ENCODE measurements at regions not wholly inside any gene's neighbourhood (a gene's known extent, or its start where the extent isn't known, plus 50 kb on each side); places are given as distances from the start of the nearest gene placed in this dataset.
A peak's percentile ranks its signal among the peaks of the same experiment; 100 is the strongest.

DNA sequence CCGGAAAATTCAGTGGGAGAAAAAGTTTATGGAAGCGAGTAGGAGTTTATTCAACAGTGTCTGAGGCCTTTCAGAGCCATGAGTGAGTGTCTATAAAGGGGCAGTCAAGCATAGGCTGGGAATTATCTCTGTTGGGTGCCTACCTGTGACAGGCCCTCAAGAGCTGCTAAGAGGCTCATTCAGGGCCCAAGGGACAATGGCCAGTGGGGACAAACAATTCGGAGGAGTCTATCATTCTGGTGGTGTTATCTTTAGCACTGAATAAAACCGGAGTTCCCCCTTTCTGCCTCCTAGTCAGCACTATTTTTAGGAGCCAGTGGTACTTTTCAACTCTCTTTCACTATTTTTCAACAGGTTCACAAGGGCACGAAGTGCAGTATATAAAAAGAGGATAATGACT is 89.5 kb upstream of the HTATIP2 start:
- TF ChIP-seq GATA3 (IDR thresholded peaks at IDR 0.05; ENCODE audit: low read depth, low read length) (no peak), GATA2 (IDR thresholded peaks at IDR 0.05; ENCODE audit: low read depth, low read length) (no peak)

DNA sequence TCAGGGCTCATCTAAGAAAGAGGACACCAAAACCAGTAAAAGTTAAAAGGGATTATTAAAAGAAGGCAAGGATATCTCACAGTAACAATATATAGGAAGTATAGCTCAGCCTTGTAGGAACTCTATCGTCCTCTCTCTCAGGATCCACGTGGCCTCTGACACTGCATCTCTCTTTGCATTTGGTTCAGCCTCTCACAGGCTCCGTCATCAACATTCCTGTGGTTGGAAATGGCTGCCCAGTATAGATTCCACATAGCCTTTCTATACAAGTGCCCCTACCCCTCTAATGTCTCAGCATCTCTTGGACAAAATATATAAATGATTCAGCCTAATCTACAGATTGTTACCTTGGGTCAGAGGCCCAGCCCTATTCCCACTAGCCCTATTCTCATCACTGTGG is 101.3 kb upstream of the DBX1 start:
- no peak for TF ChIP-seq GATA2 (IDR thresholded peaks at IDR 0.05; ENCODE audit: low read depth, low read length)
- no peak for TF ChIP-seq GATA3 (IDR thresholded peaks at IDR 0.05; ENCODE audit: low read depth, low read length)

DNA sequence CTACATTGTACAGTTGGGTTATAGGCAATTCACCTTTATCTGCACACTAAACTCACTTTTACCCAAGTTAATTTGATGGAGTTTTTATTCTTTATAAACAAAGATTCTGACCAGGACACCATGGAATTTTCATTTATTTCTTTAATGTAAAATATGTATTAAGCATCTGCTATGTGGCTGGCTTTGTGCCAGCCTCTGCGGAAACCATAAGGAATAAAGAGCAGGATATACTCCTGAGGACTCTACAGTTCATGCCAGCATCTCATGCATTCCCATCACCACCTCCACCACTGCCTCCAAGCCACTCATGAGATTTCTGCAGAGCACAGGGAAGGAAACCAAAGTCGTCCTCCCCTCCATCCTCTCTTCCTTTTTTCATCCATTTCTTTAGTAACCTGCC is 100.0 kb upstream of the DBX1 start:
- TF ChIP-seq GATA2 (IDR thresholded peaks at IDR 0.05; ENCODE audit: low read depth, low read length), result no peak
- TF ChIP-seq GATA3 (IDR thresholded peaks at IDR 0.05; ENCODE audit: low read depth, low read length), result no peak

DNA sequence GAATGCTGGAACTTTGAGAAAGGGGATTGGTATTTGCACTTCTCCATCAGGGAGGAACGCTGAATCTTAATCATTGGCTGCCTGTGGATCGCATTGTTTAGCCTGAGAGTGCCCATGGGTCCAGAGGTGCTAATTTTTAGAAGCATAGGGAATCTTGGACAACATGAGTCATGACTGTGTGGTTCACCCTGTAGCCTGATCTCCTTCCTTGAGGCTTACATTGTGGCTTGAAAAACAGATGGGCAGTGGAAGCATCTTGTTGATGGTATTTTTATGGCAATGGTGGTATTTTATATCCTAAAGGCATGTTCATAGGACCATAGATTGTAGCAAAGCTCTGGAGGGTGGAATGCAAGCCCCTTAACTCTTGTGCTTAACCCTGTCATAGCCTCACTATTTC is 99.2 kb upstream of the DBX1 start:
- no peak for TF ChIP-seq GATA3 (IDR thresholded peaks at IDR 0.05; ENCODE audit: low read depth, low read length)
- TF ChIP-seq GATA2 (IDR thresholded peaks at IDR 0.05; ENCODE audit: low read depth, low read length), result no peak

DNA sequence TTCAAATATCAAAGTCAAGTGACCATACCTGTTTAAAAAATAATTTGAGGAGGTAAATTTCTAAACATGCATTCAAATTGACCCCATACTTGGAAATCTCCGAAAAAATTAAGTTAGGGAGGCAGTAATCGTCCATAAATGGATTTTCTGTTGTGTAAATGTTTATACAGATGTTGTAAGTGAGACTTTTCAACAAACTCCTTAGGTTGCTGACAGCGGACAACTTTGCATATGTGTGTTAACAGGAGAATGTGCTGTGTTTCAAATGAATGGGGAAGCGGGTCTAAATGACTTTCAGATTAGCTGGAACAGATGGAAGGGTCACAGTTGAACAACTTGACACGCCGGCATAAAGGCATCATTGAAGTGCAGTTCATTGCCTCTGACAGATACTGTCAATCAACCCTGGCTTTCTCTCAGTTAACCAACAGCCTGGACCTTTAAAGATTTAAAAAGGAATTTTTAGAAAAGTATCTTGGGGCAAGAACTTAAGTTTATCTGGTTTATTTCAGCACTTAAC is 98.2 kb upstream of the DBX1 start:
- no peak for TF ChIP-seq GATA3 (IDR thresholded peaks at IDR 0.05; ENCODE audit: low read depth, low read length)
- TF ChIP-seq GATA2 (IDR thresholded peaks at IDR 0.05; ENCODE audit: low read depth, low read length), result no peak

DNA sequence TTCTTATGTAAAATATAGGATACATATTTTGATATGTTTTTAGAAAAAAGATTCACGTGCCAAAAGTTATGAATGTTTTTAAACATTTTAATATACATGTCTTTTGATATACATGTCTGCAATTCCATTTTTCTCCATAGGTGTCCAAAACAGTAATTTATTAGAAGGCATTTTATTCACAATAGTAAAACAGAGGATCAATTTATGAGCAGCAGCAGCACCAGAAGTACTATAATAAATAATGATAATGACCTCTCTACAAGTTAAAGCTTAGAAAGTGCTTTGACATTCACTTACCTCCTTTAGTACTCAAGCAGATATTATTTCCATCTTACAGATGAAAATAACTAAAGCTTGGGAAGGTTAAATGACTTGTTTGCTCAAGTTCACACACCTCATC is 96.7 kb upstream of the DBX1 start:
- TF ChIP-seq GATA3 (IDR thresholded peaks at IDR 0.05; ENCODE audit: low read depth, low read length), result no peak
- TF ChIP-seq GATA2 (IDR thresholded peaks at IDR 0.05; ENCODE audit: low read depth, low read length), result no peak

DNA sequence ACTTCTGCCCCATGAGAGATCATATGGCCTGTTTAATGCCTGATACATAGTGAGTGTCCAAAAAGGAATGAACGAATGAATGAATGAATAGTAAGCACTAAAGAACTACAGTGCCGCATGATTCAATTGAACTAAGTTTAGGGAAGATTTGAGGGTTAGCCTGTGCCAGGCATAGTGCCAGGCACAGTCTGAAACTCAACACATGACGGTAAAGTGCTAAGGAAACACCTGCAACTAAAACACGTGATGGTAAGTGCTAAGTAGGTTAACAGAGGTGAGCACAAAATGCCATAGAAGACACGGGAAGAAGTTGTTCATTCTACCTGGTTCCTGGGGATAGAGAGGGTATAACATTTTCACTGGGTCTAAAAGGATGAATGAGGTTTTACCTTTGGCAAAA is 93.5 kb upstream of the DBX1 start:
- no peak for TF ChIP-seq GATA3 (IDR thresholded peaks at IDR 0.05; ENCODE audit: low read depth, low read length)
- TF ChIP-seq GATA2 (IDR thresholded peaks at IDR 0.05; ENCODE audit: low read depth, low read length), result no peak

DNA sequence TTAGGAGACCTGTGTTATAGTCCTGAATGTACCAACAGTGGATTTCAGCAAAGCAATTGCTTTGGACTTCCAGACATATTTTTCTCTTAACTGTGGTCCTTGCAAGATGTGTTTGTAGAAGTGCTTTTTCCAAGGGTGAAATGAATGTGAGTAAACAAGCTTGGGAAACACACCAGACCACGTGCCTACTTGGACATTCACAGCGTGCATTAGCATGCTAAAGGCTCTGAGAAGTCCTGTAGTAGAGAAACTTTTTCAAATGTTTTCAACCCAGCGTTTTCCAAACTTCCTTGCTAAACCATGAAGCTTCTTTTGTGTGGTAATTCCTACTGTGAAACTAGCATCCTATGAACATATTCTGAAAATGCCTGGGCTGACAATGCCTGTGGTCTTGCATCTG is 91.2 kb upstream of the DBX1 start:
- TF ChIP-seq GATA3 (IDR thresholded peaks at IDR 0.05; ENCODE audit: low read depth, low read length) (no peak), GATA2 (IDR thresholded peaks at IDR 0.05; ENCODE audit: low read depth, low read length) (no peak)

DNA sequence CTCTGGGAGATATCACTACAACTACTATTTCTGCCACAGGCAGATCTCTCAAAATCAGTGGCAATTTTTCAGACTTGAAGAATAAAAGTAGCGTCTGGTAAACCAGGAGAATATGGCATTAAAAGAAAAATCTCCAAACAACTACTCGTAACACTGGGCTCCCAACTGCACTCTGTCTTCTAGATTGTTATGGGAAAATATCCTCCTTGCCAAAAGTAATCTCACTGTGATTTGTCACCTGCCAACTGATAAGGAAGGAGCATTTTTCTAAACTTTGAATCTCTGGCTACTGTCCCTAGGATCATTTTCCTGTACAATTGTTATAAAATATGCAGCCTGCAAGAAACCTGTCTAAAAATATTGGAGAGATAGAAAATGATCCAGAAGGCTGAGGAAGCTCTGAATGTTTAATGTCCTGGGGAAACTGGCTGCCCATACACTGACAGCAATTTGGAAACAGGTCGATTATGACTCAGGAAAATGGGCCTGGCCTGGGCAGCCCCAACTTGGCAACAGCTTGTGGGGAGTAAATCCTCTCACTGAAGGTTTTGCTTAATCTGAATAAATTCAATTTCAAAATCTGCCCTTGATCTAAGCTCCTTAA is 90.5 kb upstream of the DBX1 start:
- TF ChIP-seq GATA2 (IDR thresholded peaks at IDR 0.05; ENCODE audit: low read depth, low read length) (peak; percentile 42; the same call in 1 of the 2 replicates), GATA3 (IDR thresholded peaks at IDR 0.05; ENCODE audit: low read depth, low read length) (no peak)

DNA sequence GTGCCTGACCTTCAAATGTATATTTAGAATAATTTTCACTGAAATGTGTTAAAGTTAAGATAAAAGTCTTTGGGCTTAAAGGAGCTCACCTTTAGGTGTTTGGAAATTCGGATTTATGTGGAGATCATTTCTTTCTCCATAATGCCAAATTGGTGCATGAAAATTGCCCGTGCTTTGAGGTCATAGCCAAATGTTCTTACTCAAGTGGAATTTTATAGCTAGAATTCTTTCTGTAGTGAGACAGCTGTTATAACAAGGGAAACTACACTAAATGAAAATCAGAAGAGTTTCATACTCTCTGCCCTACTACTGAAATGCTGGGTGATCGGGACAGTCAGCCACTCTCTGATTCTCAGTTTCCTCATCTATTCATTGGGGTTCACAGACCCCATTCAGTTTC is 89.5 kb upstream of the DBX1 start:
- TF ChIP-seq GATA3 (IDR thresholded peaks at IDR 0.05; ENCODE audit: low read depth, low read length) (no peak), GATA2 (IDR thresholded peaks at IDR 0.05; ENCODE audit: low read depth, low read length) (no peak)

DNA sequence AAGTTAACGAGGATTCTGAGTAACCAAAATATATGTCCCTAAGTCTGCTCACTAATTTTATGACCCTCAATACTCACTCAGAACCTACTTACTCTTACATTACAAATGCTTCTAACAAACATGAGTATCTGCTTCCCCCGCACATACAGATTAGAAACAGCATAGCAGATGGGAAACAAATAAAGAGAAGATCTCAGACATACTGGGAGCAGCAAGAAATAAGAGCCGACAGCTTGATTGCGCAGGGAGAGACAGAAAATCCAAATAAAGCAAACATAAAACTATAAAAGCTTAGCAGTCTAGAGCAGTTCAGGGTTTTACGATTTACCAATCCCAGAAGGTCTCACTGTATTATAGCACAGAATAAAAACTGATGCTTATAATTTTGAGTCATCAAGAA is 89.1 kb upstream of the DBX1 start:
- no peak for TF ChIP-seq GATA3 (IDR thresholded peaks at IDR 0.05; ENCODE audit: low read depth, low read length)

DNA sequence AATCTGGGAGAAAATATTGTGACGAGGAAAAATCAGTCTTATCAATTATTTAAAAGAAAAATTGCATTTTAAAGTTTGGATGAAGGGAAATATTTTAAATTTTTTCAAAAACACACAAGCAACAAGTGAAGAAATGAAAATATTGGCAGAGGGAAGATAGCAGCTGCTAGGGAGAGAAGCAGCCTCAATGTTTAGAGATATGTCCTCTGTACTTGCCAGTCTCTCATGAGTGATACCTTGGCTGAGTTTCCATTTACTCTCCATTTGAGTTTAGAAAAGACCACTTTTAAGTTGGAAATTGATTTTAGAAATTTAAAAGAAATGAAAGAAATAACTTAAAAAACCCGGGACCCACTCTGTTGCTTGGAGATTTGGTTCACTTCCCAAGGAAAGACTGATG is 88.6 kb upstream of the DBX1 start:
- no peak for TF ChIP-seq GATA2 (IDR thresholded peaks at IDR 0.05; ENCODE audit: low read depth, low read length)
- no peak for TF ChIP-seq GATA3 (IDR thresholded peaks at IDR 0.05; ENCODE audit: low read depth, low read length)

DNA sequence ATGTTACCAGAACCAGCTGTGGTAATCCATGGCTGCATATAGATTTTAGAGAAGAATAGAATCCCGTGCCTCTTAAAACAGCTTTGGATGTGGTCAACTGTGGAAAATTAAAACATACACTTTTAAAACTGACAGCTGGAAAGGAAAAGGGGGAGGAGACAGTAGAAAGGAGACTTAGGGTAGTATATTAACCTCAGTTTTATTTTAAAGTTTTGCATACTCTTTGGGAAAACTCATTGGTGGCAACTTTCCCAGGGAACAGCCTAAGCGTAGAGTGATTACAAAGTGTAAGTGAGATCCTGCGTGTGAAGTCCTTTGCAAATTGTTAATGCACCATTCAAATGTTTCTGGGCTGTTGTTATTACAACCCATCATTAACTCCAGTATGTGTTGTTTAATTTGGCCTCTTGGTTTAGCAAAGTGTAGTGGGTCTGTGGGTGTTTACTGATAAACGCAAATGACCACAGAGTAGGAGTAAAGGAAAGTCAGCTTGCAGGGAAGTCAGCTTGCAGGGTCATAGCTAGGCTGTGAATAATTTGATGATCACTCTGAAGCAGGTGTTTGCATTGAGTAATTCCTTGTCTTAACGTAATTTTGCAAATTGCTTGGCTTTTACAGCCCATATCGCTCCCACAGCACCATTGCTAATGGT is 88.0 kb upstream of the DBX1 start:
- TF ChIP-seq GATA2 (IDR thresholded peaks at IDR 0.05; ENCODE audit: low read depth, low read length) (no peak), GATA3 (IDR thresholded peaks at IDR 0.05; ENCODE audit: low read depth, low read length) (no peak)

DNA sequence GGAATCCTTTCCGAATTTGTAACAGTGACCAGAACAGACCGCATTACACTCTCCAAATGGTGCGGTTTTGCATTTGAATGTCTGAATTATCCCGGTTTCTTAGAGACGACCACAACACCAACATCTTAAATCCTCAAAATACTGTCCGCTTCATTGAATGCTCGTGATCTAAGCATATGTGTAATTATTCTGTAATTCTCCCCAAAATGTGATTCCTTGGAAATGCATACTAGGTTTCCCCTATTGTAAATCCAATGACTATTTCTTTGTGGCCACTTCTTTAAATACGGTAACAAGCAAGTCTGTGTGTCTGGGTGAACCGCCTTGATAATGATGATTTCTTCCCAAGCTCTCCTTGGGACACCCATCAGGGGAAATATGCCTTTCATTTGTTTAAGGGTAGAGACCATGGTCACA is 87.3 kb upstream of the DBX1 start:
- no peak for TF ChIP-seq GATA3 (IDR thresholded peaks at IDR 0.05; ENCODE audit: low read depth, low read length)
- no peak for TF ChIP-seq GATA2 (IDR thresholded peaks at IDR 0.05; ENCODE audit: low read depth, low read length)

DNA sequence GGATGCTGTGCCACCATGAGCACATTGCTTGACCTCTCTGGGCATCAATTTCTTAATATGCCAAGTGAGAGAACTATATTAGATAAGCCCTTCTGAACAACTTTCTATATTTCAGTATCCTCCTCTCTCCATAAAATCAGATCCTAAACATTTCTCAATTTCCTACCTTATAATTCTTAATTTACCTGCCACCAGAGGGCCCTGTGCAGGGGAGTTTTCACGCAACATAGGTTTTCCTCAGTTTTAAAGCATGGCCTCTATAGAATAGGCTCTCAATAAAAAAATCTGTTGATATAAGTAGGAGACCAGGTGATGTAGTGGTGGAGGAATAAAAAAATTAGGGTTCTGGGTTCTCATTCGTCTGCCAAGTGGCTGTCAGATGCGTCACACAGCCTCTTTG is 83.7 kb upstream of the DBX1 start:
- TF ChIP-seq GATA2 (IDR thresholded peaks at IDR 0.05; ENCODE audit: low read depth, low read length) (no peak), GATA3 (IDR thresholded peaks at IDR 0.05; ENCODE audit: low read depth, low read length) (no peak)
